ENCODE measurements at regions not wholly inside any gene's neighbourhood (a gene's known extent, or its start where the extent isn't known, plus 50 kb on each side); places are given as distances from the start of the nearest gene placed in this dataset.

- DNase-seq, result no peak
Measured at GRCh38 chr1:30637183-30637980, 86.0 kb downstream of the MATN1 start.

- DNase-seq, result no peak
Measured at GRCh38 chr1:30636621-30637020, 86.8 kb downstream of the MATN1 start.

DNA sequence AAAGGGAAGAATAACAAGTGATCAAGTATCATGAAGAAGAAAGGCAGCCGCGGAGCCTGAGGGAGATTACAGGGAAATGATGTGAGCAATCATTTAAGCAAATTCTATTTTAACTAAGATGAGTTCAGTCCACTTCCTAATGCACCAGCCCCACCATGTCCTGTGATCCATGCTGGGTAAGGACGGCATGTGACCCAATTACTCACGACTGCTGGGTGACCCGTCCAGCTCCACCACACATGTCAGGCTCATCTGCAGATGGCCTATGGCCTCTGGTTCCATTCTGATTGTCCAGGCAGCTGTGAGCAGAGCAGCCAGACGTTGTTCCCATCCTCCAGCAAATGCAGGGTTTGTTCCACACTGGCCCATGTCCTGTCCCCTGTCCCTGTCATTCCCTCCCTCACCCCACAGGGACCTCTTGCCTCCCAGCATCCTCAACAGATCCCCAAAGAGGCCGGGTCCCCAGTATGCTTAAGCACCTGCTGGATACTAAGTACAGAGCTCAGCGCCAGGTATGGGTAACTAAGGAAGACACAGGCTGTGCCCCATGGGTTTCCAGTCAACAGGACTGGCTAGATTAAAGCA is 87.9 kb downstream of the MATN1 start:
- no peak for DNase-seq

DNA sequence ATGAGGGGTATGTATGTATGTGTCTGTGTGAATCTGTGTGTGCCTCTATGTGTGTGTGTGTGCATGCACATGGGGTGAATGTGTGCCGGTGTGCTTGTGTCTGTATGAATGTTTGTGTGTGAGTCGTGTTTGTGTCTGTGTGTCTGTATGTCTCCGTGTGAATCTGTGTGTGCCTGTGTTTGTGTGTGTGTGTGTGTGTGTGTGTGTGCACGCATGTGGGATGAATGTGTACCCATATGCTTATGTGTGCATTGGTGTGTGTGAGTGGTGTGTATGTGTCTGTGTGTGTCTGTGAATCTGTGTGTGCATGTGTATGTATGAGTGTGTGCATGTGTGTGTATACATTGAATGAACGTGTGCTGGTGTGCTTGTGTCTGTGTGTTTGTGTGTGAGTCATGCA is 88.9 kb downstream of the MATN1 start:
- no peak for DNase-seq

GRCh38 chr1:30633294-30633693 is 90.1 kb downstream of the MATN1 start:
- no peak for DNase-seq

DNA sequence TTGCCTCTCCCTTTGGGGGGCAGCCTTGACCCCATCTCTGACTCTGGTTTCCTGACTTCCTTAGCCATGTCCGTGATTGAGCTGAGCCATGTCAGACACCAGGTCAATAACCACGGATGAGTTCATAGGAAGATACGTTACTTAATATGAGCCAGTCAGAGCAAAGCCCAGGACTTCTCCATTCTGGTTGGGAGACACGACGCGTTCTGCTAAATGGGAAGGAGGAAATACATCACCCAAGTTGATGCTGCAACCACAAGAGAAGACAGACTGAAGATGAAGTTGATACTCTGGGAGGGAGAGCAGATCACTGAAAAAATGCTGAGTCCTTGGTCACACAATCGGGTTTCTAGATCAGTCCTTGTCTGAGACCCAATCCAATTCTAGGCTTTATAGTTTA is 90.9 kb downstream of the MATN1 start:
- no peak for DNase-seq

DNA sequence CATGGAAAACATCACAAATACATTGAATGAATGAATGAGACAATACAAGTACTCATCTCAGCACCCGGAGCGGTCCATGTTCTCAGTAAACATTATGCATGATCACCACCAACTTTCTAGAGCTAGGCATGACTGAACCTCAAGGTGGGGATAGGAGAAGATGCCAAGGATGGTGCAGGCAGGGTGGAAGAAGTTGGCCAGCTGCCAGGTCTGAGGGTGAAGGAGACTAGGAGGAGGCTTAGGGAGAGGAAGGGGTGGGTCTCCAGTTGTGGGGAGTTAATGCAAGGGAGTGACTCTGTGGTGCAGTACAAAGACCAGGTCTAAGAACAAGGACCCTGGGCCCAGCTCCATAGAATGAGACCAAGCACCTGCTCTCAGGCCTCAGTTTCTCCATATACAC is 91.7 kb downstream of the MATN1 start:
- no peak for DNase-seq

DNA sequence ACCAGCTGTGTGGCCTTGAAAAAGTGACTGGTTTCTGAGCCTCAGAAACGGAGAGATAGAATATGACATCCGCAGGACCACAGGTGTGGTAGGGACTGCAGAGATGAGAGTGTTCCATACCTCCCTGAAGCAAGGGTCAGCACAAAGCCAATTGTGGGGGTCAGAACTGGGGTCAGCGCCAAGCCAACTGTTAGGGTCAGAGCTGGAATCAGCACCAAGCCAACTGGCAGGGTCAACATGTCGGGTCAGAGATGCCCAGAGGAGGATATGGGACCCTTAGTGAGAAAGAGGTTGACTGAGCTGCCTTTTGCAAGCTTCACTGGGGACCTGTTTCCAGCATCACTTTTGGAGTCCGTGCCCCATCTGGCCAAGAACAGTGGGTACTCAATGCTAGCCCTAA is 93.9 kb downstream of the MATN1 start:
- no peak for DNase-seq

- no peak for DNase-seq
Measured at GRCh38 chr1:30627994-30628393, 95.4 kb downstream of the MATN1 start.

DNA sequence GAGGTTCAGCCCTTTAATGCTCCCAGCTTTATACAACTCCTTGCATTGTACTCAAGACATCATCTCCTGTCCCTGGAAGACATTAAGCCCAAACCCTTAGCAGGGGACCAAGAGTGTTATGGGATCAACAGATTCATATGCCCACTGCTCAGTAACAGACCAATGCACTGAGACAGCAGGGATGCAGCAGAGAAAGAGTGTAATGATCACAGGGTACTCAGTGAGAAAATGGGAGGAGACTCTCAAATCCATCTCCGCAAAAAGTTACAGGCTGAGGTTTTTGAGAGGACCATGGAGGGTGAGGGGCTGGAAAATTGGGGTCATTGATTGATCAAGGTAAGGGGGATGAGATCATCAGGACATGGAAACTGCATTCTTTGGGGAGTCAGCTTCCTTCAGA is 96.2 kb downstream of the MATN1 start:
- DNase-seq, result no peak

DNA sequence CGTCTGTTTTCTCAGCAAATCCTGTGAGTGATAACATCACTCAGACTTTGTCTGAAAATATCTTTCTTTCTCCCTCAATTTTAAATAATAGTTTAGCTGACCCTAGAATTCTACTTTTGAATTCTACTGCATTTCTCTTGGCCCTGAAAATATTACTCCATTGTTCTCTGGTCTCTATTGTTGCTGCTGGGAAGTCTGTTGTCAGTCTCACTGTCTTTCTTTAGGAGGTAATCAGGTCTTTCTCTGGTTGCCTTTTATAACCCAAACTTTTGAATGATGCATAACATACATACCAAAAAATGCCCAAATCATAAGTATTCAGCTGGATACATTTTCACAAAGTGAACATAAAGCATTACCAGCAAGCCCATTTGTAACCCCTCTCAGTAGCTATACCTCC is 100.0 kb downstream of the MATN1 start:
- DNase-seq, result no peak

GRCh38 chr1:30619619-30620018 is 103.8 kb downstream of the MATN1 start:
- no peak for DNase-seq

DNA sequence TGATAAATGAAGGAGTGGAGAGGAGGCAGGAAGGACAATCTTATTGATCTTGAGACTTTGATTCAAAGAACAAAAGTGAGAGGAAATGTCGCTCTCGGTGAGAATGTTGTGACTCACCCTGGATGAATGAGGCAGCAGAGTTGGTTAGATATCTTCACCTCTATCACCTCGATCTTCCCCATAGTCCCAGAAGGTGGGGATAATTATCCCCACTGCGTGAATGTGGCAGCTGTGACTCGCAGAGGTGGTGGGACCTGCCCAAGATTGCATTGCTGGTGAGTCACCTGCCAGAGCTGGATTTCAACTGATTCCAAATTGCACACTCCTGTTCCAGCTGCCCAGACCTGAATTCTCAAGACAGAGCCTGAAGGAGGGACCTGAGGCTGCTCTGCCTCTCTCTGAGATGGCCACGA is 105.0 kb downstream of the MATN1 start:
- no peak for DNase-seq

- no peak for DNase-seq
Measured at GRCh38 chr1:30616759-30617158, 106.6 kb downstream of the MATN1 start.

GRCh38 chr1:30615816-30616590 is 107.4 kb downstream of the MATN1 start:
- no peak for DNase-seq

DNA sequence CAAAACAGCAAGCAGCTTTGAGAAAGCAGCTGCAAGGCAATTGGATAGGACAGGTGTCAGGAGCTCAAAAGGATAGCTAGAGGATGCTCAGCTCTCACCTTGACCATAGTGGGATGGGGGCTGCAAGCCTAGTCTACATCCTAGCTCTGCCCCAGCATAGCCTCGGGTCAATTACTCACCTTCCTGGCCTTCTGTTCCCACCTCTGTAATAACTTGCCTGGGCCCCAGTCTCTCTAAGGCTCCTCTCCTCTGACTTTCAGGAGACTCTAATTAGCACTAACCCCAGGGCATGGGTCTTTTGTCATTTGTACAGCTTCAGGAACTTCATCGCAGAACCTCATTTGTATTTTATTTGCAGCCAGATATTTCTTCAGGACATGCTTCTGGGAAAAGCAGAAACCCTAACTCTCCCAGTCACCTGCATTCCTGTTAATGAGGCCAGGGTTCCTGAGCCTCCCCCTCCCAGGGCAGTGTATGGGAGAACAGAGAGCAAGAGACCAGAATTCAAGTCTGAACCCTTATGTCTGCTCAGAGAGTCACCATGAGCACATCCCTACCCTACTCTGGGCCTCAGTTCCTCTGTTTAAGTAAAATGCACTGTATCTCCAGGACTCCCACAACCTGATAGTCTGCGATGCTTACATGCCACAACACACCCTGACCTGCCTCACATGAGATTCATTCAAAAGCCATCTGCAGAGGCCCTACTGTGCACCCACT is 108.1 kb downstream of the MATN1 start:
- DNase-seq, result no peak

DNA sequence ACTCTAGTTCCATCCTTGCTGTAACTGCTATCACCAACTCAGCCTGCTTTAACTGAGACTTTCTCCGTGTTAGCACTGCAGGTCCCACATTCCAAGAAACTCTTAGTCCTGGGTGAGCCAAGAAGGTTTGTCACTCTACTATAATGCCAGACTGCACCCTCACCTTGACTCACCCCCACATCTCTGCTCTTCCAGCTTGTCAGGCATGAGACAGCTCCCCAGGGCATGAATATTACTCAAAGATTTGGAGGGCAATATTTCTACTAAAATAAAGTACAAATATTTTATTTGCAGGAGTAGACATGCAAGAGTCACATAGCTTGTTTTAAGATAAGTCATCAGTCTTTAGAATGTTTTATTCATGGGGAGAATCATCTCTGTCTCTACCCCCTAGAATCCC is 110.2 kb downstream of the MATN1 start:
- no peak for DNase-seq

DNA sequence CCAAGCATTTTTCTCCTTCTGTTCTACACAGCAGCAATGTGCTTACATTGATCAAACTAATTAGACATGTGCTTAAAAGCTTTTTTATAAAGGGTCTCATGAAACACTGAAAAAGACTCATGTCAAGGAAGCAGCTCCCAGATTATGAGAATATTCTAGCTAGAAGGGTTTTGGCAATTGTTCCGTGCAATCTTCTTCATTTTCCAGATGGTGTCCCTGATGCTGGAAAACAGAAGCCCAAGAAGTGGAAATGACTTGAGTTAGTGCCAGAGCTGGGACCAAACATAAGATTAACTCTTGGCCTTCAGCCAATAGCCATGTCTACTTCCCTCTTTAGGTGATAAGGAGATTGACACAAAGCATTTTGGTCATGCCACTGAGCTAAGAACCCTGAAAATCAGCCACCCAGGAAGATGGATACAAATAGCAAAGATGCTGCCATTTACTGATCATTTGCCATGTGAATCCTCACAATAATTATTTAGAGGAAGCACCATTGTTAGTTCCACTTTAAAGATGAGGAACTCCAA is 110.8 kb downstream of the MATN1 start:
- DNase-seq, result no peak

DNA sequence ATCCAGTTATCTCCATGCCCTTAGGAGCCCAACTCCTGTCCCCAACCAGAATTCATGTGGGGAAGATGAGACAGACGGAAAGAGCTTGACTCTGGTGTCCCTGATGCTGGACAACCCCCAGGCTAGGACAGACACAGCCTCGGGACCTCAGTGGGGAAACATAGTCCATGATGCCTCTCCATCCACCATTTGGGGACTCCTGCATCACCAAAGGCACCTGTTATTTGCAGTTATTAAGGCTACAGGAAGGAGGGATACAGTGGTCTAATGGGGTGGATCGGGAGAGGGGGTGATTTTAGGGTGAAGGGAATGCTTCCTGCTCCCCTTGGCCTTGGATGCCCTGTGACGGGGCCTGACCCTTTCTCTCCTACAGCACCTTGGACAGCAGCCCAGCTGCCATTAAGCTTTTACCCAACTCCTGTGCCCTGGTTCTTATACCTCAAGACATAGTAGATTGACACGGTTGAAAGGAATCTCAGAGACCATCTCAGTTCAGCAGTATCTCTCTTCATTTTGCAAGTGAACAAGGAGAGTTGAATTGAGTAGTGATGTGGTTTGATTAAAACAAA is 111.6 kb downstream of the MATN1 start:
- DNase-seq, result no peak

DNA sequence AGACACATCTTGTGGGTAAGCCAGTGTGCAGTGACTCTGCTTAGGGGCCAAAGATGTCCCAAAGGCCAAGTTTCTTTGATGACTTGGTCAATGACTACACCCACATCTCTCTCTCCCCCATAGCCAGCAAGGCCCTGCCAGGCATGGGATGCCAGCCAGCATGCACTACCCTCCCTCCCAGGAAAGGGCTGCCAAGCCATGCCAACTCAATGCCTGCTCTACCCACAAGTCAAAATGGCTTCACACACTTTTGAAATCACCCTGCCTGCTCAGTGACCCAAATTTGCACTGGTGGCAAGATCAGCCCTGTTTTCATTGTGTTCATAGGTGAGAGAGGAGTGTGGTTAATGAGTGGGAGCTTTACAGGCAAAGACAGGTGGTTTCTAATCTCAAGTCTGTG is 112.5 kb downstream of the MATN1 start:
- DNase-seq, result no peak

DNA sequence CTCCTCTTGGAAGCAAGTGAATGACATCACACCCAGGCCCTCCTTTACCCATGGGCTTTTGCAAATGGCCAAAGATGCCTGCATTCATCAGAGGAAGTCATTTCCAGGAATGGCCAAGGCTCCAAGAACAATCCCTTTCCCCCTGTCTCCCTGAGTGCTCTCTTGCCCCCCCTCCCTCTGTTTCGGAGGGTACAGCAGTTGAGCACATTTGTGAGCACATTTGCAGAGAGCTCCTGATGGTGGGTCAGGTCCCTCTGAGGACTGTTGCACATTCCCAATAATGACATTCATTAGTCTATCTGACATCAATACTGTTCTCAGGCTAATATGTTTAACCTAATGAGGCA is 113.4 kb downstream of the MATN1 start:
- DNase-seq, result no peak

DNA sequence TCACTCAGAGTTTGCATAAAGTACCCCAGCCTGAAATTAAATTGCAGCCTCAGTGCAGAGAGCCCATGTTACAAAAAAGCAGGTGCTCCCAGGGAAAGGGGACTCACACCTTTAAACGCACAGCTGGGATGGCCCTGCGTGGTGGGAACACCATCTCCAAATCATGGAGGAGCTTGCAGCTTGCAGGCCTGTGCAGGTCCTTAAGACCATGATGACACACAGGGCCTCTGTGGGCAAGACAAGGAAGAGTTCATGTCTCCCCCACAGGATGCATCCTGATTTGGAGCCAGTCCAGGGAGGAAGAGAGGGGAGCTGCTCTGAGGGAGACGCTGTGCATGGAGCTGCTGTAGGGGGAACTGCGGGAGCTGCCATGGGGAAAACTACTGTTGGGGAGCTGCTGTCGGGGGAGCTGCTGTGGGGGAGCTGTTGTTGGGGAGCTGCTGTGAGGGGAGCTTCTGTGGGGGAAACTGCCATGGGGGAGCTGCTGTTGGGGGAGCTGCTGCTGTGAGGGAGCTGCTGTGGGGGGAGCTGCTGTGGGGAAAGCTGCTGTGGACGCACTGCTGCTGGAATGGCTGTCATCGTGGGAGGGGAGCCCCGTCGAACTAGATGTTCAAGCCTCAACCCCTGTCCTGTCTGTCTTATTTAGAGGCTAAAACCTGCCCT is 113.9 kb downstream of the MATN1 start:
- DNase-seq, result no peak

All from NCI-H187 (cell line).